ENCODE measurements at regions not wholly inside any gene's neighbourhood (a gene's known extent, or its start where the extent isn't known, plus 50 kb on each side); places are given as distances from the start of the nearest gene placed in this dataset.

- no peak for TF ChIP-seq CTCF (IDR thresholded peaks at IDR 0.05; ENCODE audit: insufficient read depth, low read length, severe bottlenecking)
- H3K27me3 ChIP-seq (ENCODE audit: control insufficient read depth, insufficient read depth, low read length): no peaks in the 10 kb centered on the region
- FAIRE-seq (no peak), DNase-seq (ENCODE audit: low read depth) (no peak)
- no peaks in the 10 kb centered on the region for H3K36me3 ChIP-seq (ENCODE audit: control insufficient read depth, insufficient read depth, low read length)
- H3K4me3 ChIP-seq (ENCODE audit: low read depth, low read length): no peak overlapping the region
Measured at GRCh38 chr2:147589127-147589526, 255.7 kb upstream of the ACVR2A start.

GRCh38 chr2:147588191-147588590, 256.6 kb upstream of the ACVR2A start:
- DNase-seq (ENCODE audit: low read depth) (peak; percentile 81), FAIRE-seq (peak; percentile 62)
- H3K4me3 ChIP-seq (ENCODE audit: low read depth, low read length): no peak overlapping the region
- H3K36me3 ChIP-seq (ENCODE audit: control insufficient read depth, insufficient read depth, low read length): no peaks in the 10 kb centered on the region
- H3K27me3 ChIP-seq (ENCODE audit: control insufficient read depth, insufficient read depth, low read length): no peaks in the 10 kb centered on the region
- no peak for TF ChIP-seq CTCF (IDR thresholded peaks at IDR 0.05; ENCODE audit: insufficient read depth, low read length, severe bottlenecking)

GRCh38 chr2:147578529-147578928, 266.3 kb upstream of the ACVR2A start:
- DNase-seq (ENCODE audit: low read depth) (no peak), FAIRE-seq (no peak)
- TF ChIP-seq CTCF (IDR thresholded peaks at IDR 0.05; ENCODE audit: insufficient read depth, low read length, severe bottlenecking): no peak
- Histone ChIP-seq H3K4me3 (ENCODE audit: low read depth, low read length) (no peak overlapping the region), H3K27me3 (ENCODE audit: control insufficient read depth, insufficient read depth, low read length) (no peaks in the 10 kb centered on the region), H3K36me3 (ENCODE audit: control insufficient read depth, insufficient read depth, low read length) (no peaks in the 10 kb centered on the region)

GRCh38 chr2:147577998-147578380, 266.8 kb upstream of the ACVR2A start:
- Histone ChIP-seq H3K27me3 (ENCODE audit: control insufficient read depth, insufficient read depth, low read length) (no peaks in the 10 kb centered on the region), H3K4me3 (ENCODE audit: low read depth, low read length) (no peak overlapping the region), H3K36me3 (ENCODE audit: control insufficient read depth, insufficient read depth, low read length) (no peaks in the 10 kb centered on the region)
- no peak for FAIRE-seq
- TF ChIP-seq CTCF (IDR thresholded peaks at IDR 0.05; ENCODE audit: insufficient read depth, low read length, severe bottlenecking): no peak
- no peak for DNase-seq (ENCODE audit: low read depth)

- no peak for FAIRE-seq
Measured at GRCh38 chr2:147577323-147577997, 267.4 kb upstream of the ACVR2A start.

More at GRCh38 chr2:147577323-147577997, 267.4 kb upstream of the ACVR2A start:
- TF ChIP-seq CTCF (IDR thresholded peaks at IDR 0.05; ENCODE audit: insufficient read depth, low read length, severe bottlenecking): no peak
- H3K4me3 ChIP-seq (ENCODE audit: low read depth, low read length): no peak overlapping the region
- DNase-seq (ENCODE audit: low read depth): no peak
- H3K27me3 ChIP-seq (ENCODE audit: control insufficient read depth, insufficient read depth, low read length): no peaks in the 10 kb centered on the region
- no peaks in the 10 kb centered on the region for H3K36me3 ChIP-seq (ENCODE audit: control insufficient read depth, insufficient read depth, low read length)

Data from bronchial epithelial cell (primary cell).